HG03039 (cell line): ENCODE measurements at regions not wholly inside any gene's neighbourhood (a gene's known extent, or its start where the extent isn't known, plus 50 kb on each side); places are given as distances from the start of the nearest gene placed in this dataset.

ENCODE experiments used
- ATAC-seq: cut with Tn5 transposase; IDR thresholded peaks from one replicate; pipeline ENCODE4 v1.9.1; 2021; ENCODE audit warnings: mild to moderate bottlenecking, moderate library complexity; ENCODE audit not compliant: unreplicated experiment

GRCh38 chr5:35478856-35479682 lies 138.6 kb upstream of the SPEF2 start:
- ATAC-seq, result peak; percentile 65

- no peak for ATAC-seq
Measured at GRCh38 chr5:35477911-35478310, 139.8 kb upstream of the SPEF2 start.

GRCh38 chr5:35477321-35477720 lies 140.3 kb upstream of the SPEF2 start:
- no peak for ATAC-seq

- ATAC-seq, result no peak
Measured at GRCh38 chr5:35476797-35477196, 140.9 kb upstream of the SPEF2 start.

DNA sequence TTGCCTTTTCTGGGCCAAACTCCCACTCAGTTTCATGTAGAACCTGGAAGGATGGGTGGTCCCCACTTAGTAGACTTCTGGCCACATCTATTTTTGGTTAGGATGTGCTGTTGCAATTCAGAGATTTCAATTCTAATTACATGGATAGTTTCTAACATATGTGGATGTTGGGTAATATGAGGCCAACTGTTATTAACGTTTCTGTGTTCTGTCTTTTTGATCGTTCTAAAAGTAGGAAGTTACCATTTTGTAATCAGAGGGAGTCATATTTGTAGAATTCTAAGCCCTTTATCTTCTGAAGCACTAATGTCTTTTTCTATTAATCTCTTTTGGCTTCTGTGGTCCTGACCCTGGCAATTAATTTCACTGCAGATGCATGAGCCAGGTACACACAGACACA lies 141.6 kb upstream of the SPEF2 start:
- no peak for ATAC-seq

GRCh38 chr5:35473589-35473988 lies 144.1 kb upstream of the SPEF2 start:
- no peak for ATAC-seq

GRCh38 chr5:35470866-35471265 lies 146.8 kb upstream of the SPEF2 start:
- ATAC-seq, result no peak

GRCh38 chr5:35468811-35469210 lies 148.9 kb upstream of the SPEF2 start:
- ATAC-seq, result no peak

GRCh38 chr5:35466746-35467145 lies 150.9 kb upstream of the SPEF2 start:
- no peak for ATAC-seq

- no peak for ATAC-seq
Measured at GRCh38 chr5:35464757-35465156, 152.9 kb upstream of the SPEF2 start.

- ATAC-seq, result no peak
Measured at GRCh38 chr5:35461530-35461929, 156.1 kb upstream of the SPEF2 start.

DNA sequence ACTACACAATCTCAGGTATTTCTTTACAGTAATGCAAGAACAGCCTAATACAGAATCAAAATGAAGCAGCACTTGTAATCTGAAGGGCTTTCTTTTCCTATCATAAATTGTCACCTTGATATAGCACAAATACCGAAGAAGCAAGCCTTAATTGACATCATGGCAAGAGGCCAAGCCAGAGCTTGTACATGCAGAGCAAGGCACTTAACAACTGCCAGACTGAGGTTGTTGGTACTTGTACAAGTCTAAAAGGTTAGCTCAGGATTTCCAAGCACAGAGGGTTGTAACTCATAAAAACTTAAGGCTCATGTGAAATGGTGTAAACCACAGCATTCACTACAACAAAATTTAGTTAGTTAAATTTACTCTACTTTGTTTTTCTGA lies 158.8 kb upstream of the SPEF2 start:
- no peak for ATAC-seq

- ATAC-seq, result no peak
Measured at GRCh38 chr5:35457912-35458823, 159.5 kb upstream of the SPEF2 start.

GRCh38 chr5:35456506-35456905 lies 161.2 kb upstream of the SPEF2 start:
- no peak for ATAC-seq

GRCh38 chr5:35454011-35454525 lies 163.6 kb upstream of the SPEF2 start:
- no peak for ATAC-seq

- no peak for ATAC-seq
Measured at GRCh38 chr5:35443803-35444595, 173.7 kb upstream of the SPEF2 start.

DNA sequence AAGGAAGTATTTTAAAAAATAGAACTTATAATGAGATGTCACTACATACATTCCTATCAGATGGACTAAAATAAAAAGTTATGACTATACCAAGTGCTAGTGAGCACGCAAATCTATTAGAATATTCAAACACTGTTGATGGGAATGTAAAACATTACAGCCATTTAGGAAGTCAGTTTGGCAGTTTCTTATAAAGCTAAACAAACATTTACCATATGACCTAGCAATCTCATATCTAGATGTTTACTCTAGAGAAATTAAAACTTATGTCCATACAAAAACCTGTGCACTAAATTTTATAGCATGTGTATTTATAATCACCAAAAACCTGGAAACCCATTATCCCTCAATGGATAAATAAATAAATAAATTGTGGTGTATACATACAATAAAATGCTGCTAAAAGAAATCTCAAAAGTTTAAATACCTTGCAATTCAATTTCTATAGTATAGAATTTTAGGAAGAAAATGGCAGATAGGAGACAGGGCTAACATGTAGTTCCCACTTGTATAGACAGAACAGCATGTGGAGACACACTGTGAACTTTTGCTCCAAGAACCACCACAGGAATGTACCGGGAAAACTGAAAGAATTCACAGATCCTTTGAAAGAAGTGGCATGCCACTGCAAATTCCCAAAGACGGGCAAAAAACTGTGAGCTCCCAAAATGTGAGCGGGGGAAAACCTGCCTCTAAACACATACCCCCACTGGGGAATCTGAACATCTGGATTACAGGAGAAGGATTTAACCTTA lies 174.6 kb upstream of the SPEF2 start:
- no peak for ATAC-seq

GRCh38 chr5:35440409-35440808 lies 177.3 kb upstream of the SPEF2 start:
- no peak for ATAC-seq

- no peak for ATAC-seq
Measured at GRCh38 chr5:35438786-35439185, 178.9 kb upstream of the SPEF2 start.

DNA sequence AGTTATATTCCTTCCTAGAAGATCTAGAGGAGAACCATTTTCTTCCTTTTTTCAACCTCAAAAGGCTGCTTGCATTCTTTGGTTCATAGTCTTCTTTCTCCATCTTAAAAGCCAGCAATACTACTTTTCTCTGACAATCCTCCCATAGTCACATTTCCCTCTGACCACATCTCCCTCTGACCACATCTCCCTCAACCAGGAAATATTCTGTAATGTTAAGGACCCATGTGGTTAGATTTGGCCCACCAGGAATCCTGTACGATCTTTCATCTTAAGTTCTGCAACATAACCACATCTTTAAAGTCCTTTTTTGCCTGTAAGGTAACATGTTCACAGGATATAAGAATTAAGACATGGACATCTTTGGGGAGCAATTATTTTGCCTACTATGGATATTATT lies 179.4 kb upstream of the SPEF2 start:
- ATAC-seq, result no peak
